SU-DHL-6 (cell line): ENCODE measurements at regions not wholly inside any gene's neighbourhood (a gene's known extent, or its start where the extent isn't known, plus 50 kb on each side); places are given as distances from the start of the nearest gene placed in this dataset.

Experiments
- CTCF ChIP-seq: fragments of 200-600 bp; sonication (generic); IDR thresholded peaks from one replicate; pipeline ENCODE4 v1.5.1; 2017; ENCODE audit warnings: antibody characterized with exemption, mild to moderate bottlenecking, low read length, moderate library complexity; ENCODE audit not compliant: insufficient read depth, poor library complexity, severe bottlenecking
- EZH2phosphoT487 ChIP-seq: fragments of 200-600 bp; sonication (generic), shearing (Covaris generic); conservative IDR thresholded peaks from 2 replicates; pipeline ENCODE4 v1.6.1; 2018; ENCODE audit warnings: mild to moderate bottlenecking, antibody characterized with exemption, low read length, moderate library complexity, mixed read lengths

GRCh38 chr1:230003409-230003808, 63.6 kb upstream of the GALNT2 start:
- TF ChIP-seq CTCF (no peak), EZH2phosphoT487 (no peak)
